ENCODE measurements at regions not wholly inside any gene's neighbourhood (a gene's known extent, or its start where the extent isn't known, plus 50 kb on each side); places are given as distances from the start of the nearest gene placed in this dataset.

GRCh38 chr2:66382091-66382490 is 52.8 kb upstream of the MEIS1 start:
- DNase-seq, result no peak

DNA sequence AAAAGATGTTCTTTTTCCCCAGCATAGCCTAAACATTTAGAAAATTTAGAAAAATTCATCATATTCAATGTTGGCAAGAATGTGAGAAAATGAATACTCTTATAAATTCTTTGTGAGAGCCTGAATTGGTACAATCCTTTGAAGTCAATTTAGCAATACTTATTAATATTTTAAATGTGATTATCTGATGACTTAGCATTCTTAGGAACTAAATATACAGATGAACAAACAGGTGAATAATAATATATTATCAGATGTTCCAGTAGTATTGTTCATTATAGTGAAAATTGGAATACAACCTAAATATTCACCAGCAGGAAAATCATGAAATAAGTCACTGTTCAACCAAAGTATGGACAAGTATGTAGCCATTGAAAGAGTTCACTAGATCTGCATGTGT is 55.5 kb upstream of the MEIS1 start:
- no peak for DNase-seq

GRCh38 chr2:66377832-66378231 is 57.1 kb upstream of the MEIS1 start:
- DNase-seq, result no peak

- DNase-seq, result no peak
These were observed 64.1 kb upstream of the MEIS1 start for GRCh38 chr2:66370824-66371223.

DNA sequence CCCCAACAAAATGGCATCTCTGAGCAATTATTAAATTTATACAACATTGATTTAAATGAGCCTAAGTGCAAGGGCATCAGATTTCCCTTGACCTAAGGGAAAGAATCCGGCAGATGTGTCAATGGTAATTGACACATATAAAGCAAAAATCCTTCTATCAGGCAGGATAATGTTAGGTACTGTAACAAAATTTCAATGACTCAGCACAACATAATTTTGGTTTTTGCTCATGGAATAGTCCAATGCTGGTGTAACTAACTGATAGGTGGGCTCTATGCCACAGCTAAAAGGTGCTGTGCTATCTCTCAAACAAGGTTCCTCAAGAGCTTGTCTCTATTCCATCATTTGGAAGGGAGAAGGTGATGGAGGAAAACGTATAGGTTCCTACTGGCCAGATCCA is 68.3 kb upstream of the MEIS1 start:
- DNase-seq, result no peak

DNA sequence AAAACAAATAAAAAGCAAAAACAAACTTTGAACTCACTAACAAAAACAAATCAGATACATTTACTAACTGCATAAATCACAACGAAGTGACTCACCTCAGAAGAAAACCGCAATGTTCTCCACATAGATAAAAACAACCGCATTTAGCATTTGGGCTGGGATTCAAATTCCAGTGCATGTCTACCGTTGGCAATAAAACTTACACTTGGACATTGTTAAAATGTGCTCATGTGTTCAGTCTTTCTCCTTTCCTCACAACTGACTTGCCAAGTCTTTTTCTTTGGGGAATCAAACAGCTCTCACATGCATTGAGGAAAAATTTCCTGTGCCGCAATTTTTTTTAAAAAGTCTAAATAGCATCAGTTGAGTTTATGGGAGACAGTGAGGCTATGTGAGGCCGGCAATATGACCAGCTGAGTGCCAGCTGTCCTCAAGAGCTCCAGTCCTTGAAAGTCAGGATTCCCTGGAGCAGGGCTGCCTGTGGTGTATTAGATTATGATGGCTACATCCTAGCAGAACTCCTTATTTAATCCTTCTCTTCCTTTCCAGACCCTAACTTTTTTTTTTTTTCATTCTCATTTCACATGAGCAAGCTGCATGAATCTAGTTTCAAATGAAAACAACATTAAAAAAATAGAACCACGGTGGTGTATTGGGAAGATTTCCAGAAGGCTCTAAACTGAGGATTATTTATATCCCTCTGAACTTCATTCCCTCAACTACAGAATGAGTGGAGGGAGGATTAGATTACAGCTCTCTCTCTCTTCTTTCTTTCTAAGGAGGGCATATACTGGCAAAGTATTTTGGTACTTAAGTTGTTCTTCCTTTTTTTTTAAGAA is 70.2 kb upstream of the MEIS1 start:
- no peak for DNase-seq

- DNase-seq, result no peak
These were observed 72.2 kb upstream of the MEIS1 start for GRCh38 chr2:66362701-66363100.

DNA sequence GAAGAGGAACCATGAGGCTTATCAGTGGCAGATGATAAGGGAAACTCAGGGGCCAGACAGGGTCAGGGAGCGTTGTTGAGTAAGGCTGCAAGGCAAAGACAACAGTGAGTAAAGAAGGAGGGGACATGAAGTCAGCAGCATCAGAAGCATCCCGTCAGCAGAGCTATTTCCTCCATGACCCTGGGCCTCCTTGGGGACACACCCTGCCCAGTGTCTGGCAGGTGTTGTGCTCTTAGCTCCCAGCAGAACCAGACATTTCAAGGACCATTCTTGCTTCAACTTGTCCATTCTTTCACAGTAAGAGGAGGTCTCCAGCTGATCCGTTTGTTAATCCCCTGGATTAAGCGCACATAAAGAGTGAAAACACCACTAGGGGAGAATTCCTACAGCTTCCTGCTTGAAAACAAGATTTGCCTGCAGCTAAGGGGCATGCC is 88.7 kb upstream of the MEIS1 start:
- DNase-seq, result no peak

DNA sequence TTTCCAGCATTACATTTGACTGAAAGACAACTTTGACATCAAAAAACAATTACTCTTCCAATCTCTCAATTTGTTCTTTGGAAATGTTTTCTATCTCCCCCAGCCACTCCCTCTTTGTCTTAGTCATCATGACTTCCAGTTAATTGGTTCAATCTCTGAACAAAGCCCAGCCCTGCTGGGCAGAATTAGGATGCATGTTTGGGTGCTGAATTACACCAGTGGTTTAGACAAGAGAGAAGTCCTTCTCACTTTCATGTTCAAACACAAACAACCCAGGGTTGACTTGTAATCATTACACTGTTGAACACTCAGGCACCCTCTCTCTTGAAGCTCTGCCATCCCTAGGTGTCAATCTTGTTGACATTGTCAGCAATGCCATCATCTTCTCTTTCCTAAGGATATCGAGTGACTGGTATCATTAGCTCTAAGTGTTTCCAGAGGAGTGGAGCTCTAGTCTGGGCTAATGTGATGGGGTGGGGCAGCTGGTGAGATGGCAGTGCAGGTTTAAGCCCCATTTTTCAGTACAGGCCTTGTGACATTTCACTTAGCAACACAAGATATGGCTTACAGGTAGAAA is 90.8 kb upstream of the MEIS1 start:
- no peak for DNase-seq

DNA sequence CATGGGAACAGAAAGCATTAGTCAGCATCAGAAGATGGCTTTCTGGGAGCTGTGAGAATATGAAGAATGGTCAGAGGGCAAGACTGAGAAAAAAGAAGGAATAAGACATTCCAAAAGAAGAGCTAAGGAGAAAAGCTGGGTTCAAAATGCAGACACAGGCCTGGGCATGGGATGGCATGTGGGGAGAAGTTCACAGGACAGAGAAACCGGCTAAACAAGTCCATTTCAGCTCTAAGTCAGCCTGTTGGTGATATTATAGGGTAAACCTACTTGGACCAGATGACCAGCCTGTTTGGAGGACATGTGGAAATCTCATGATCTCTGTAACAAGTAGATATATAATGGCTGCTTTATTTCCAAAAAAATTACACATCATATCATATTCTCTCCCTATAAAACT is 91.7 kb upstream of the MEIS1 start:
- no peak for DNase-seq

DNA sequence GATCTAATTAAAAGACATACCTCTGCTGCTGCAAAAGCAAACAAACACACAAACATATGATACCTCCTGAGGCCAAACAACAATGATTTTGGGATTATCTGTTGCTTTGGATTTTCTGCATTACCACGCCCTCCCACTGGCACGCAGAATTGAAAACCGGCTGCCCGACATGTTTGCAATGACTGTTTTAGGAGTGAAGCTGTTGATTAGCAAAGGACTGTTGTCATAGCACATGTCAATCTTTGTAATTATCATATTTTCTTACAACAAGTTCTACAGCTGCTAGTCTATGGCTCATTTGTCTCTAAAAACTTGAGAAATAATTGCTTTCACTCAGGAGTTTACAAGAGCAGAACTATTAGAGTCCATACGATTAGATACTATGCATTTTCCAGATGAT is 94.4 kb upstream of the MEIS1 start:
- DNase-seq, result no peak

- peak; percentile 37 for DNase-seq
These were observed 100.5 kb upstream of the MEIS1 start for GRCh38 chr2:66334237-66335029.

DNA sequence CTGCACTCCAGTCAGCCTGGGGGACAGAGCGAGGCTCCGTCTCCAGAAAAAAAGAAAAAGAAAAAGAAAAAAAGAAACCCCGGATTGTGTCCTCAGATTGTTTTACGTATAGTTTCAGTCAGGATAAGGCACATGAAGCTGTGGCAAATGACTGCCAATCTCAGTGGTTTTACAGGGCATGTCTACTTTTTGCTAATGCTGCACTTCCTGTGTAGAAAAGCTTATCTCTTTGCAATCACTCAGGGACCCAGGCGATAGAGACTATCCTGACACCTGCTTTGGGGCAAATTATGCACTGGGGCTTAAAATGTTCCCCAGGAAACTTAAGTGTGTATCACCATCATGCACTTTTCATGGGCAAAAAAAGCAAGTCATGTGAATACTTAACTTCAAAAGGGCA is 103.7 kb upstream of the MEIS1 start:
- no peak for DNase-seq

- no peak for DNase-seq
These were observed 105.8 kb upstream of the MEIS1 start for GRCh38 chr2:66329081-66329605.

DNA sequence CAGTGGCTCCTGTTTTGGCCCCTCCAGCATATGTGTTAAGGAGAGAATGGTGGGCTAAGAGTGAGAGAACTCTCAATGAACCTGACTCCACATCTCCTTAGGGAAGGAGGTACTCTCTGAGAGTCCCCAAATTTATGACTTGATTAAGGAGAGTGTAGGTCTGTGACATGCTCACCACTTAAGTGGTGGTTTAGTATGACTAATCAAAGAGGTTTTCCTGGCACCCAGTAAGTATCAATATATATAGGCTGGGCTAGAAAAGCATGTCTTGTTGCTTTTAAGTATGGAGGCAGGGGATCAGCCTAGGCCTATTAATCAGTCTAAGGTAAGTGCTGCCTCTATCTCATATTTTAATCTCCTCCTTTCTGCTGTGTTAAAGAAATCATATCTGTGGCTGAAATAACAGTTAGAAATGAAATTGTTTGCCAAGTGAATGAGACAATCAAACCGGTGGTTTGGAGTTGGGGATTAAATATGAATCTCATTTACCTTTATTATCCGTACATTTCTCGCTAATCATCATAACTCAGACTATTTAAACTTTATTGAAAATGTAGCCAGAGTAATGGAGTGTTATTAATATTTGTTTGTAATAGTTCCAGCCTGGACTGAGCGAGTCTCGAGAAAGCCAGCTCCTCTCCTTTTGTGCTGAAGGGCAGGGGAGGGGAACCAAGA is 107.7 kb upstream of the MEIS1 start:
- no peak for DNase-seq

DNA sequence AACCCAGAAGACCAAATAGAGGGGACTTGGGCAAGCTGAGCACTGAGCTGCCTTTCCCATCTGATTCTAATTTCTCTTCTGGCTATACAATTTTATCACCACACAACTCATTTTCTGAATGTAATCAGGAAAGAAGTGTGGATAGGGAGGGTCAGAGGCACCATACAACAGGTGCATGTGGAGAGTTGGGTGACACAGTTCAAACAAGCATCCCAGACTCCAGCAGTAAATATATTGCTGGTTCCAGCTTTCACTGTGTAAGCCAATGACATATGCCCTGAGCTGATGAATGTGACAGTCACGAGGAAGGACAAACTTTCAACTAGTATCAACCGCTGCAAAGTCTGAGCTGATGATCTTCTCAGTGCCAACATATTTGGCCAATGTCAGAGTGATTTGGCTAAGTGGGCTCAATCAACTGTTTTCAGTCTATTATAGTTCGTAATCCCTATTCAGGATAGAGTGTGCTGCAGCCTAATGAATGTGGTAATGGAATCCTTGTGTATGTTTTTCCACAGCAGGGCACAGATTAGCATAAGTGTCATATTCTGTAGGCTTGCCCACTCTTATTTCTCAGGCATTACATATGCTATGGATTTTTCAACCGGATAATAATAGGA is 109.9 kb upstream of the MEIS1 start:
- no peak for DNase-seq

GRCh38 chr2:66324356-66324755 is 110.6 kb upstream of the MEIS1 start:
- DNase-seq, result no peak

GRCh38 chr2:66323406-66323805 is 111.5 kb upstream of the MEIS1 start:
- DNase-seq, result no peak

DNA sequence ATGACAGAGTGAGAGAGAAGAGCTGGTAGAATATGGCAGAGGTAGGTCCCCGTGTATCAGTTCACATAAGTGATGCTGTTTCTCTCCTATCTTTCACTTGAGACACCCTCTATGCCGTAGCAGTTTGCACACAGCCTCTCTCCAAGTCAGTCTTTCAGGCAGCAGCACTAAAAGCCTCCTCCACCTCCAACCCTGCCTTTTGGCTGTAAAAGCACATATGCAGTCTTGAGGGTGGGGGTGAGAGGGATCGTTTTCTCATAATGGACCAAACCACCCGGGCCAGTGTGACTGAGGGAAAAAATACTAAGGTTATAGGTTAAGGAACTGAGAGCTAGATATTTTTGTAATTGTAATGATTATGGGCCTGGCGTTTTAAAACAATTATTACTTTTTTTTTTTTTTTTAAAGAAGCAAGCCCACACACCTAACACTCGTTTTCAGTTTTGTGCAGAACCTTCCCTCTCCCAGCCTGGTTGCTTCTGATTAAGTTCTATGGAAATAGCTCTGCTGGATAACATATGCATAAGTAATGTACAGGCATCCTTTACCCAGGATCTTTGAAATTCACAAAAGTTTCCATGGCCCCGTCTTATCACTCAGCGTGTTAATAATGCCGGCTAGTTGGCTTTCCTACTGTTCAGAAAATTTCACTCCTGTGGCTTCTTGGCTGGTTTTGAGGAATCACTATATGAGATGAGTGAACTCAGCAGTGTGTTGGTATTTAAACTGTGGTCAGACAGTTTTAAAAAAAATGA is 112.2 kb upstream of the MEIS1 start:
- no peak for DNase-seq

DNA sequence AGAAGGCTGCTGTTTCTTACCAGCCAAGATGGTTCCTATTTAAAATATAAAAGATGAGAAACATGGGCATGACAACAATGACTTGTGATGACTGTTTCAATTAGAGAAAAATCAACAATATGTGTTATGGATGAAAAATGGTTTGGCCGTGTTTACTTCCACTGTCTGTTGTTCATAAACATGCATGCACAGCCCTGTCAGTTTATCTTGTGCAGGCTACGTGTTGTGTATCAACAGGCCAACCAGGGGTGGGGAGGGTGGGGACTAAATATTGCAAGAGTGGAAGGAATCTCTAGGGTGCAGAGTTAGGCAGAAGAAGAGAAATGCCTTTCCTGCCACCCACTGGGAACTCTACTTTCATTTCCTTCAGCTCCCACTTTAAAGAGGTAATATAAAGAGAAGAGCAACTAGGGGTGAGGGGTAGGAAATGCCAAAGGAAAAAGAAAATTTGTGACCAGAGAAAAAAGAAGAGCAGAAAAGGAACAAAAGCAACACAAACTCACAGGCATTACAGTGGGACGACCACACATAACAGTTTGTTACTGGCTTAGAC is 116.8 kb upstream of the MEIS1 start:
- no peak for DNase-seq

DNA sequence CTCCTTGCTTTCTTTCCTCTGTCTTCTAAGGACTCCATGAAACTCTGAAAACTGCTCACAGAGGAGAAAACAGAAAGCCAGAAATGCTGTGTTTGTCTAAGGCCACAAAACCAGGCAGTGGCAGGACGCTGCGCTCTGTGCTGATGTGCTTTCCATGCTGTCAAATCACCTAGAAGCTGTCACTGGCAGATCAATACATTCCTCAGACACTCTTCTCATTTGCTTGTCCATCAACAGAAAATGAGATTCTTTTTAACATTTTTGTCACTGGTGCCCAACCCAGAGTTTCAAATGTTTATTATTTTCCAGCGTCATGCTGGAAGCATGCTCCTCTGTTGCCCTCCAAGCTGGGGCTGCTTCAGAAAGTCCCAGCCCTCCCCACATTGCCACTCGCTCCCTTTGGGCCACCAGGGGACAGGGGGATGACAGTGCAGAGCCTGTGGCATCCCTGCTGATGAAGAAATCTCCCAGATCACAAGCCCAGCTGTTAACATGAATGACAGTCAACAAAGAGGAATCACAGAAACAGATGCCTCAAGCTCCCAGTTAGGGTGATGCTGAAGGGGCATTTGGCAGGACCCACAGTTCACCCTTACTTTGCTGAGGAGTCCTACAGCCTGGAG is 117.5 kb upstream of the MEIS1 start:
- no peak for DNase-seq

All from DMS 273 treated with DMSO at 0.1 percent for 48 hours (cell line).